GM23338 (cell line): ENCODE measurements at regions not wholly inside any gene's neighbourhood (a gene's known extent, or its start where the extent isn't known, plus 50 kb on each side); places are given as distances from the start of the nearest gene placed in this dataset.

Experiments used
- ATAC-seq: fragments of 200-7000 bp; cut with Tn5 transposase; 3 replicates; pipeline ENCODE4 v1.9.1; 2020
- DNase-seq: peaks from one replicate; pipeline ENCODE4 v3.0.0-alpha.2; 2015; ENCODE audit warnings: low spot score
- H2AFZ ChIP-seq: fragments of 200-600 bp; sonication (generic); 2 replicates; pipeline ENCODE4 v1.8.0; 2016; ENCODE audit warnings: antibody characterized with exemption, mild to moderate bottlenecking, moderate library complexity
- H3F3A ChIP-seq: fragments of 200-600 bp; sonication (generic); replicated peaks from 2 replicates; pipeline ENCODE4 v1.8.0; 2017; ENCODE audit warnings: antibody characterized with exemption, mixed run types, low read depth
- H3K27ac ChIP-seq: fragments of 200-600 bp; sonication (generic); 2 replicates; pipeline ENCODE4 v1.6.1; 2016; ENCODE audit warnings: low read depth
- H3K27me3 ChIP-seq: fragments of 200-600 bp; sonication (generic); 2 replicates; pipeline ENCODE4 v1.8.0; 2016; ENCODE audit warnings: mild to moderate bottlenecking, mixed run types, moderate library complexity; ENCODE audit not compliant: insufficient read depth
- H3K36me3 ChIP-seq: fragments of 200-600 bp; sonication (generic); 2 replicates; pipeline ENCODE4 v1.8.0; 2016; ENCODE audit warnings: mild to moderate bottlenecking; ENCODE audit not compliant: insufficient read depth
- H3K4me1 ChIP-seq: fragments of 200-600 bp; sonication (generic); 2 replicates; pipeline ENCODE4 v1.8.0; 2016; ENCODE audit warnings: mild to moderate bottlenecking, moderate library complexity; ENCODE audit not compliant: insufficient read depth
- H3K4me2 ChIP-seq: fragments of 200-600 bp; sonication (generic); 2 replicates; pipeline ENCODE4 v1.7.1; 2017; ENCODE audit warnings: mixed run types
- H3K4me3 ChIP-seq: fragments of 200-600 bp; sonication (generic); 2 replicates; pipeline ENCODE4 v1.6.1; 2016; ENCODE audit warnings: mixed run types
- H3K79me2 ChIP-seq: fragments of 200-600 bp; sonication (generic); replicated peaks from 2 replicates; pipeline ENCODE4 v1.8.0; 2017; ENCODE audit warnings: mild to moderate bottlenecking; ENCODE audit not compliant: insufficient read depth
- H3K9me2 ChIP-seq: fragments of 200-600 bp; sonication (generic); 2 replicates; pipeline ENCODE4 v1.8.0; 2017; ENCODE audit not compliant: insufficient read depth
- H4K20me1 ChIP-seq: fragments of 200-600 bp; sonication (generic); replicated peaks from 2 replicates; pipeline ENCODE4 v1.8.0; 2017; ENCODE audit warnings: mild to moderate bottlenecking; ENCODE audit not compliant: insufficient read depth
- H3K27ac Mint-ChIP-seq: 2 replicates; pipeline ENCODE4 v1.8.0; 2020; ENCODE audit warnings: inconsistent platforms, mild to moderate bottlenecking, moderate library complexity, mixed read lengths
- H3K27me3 Mint-ChIP-seq: 3 replicates; pipeline ENCODE4 v1.8.0; 2022; ENCODE audit warnings: low read depth, mild to moderate bottlenecking, moderate library complexity, mixed read lengths, inconsistent platforms; ENCODE audit not compliant: insufficient read depth, poor library complexity
- H3K36me3 Mint-ChIP-seq: 3 replicates; pipeline ENCODE4 v1.8.0; 2021; ENCODE audit warnings: low read depth, mild to moderate bottlenecking, inconsistent platforms, moderate library complexity, mixed read lengths
- H3K4me1 Mint-ChIP-seq: 3 replicates; pipeline ENCODE4 v1.8.0; 2020; ENCODE audit warnings: mild to moderate bottlenecking, inconsistent platforms, mixed read lengths
- H3K4me3 Mint-ChIP-seq: 3 replicates; pipeline ENCODE4 v1.8.0; 2021; ENCODE audit warnings: moderate library complexity, mild to moderate bottlenecking, inconsistent platforms, mixed read lengths
- H3K9me3 Mint-ChIP-seq: 3 replicates; pipeline ENCODE4 v1.8.0; 2020; ENCODE audit warnings: moderate library complexity, mild to moderate bottlenecking, inconsistent platforms, mixed read lengths
- CREB1 ChIP-seq: fragments of 250-450 bp; sonication (Bioruptor Pico); IDR thresholded peaks from 2 replicates; pipeline ENCODE4 v1.5.0; 2020; ENCODE audit warnings: low read depth, mild to moderate bottlenecking, moderate library complexity
- EZH2phosphoT487 ChIP-seq: fragments of 200-600 bp; sonication (generic); IDR thresholded peaks from one replicate; pipeline ENCODE4 v1.8.1; 2018; ENCODE audit warnings: antibody characterized with exemption; ENCODE audit not compliant: unreplicated experiment
- JUNB ChIP-seq: IDR thresholded peaks from one replicate; pipeline ENCODE4 v1.6.1; 2016; ENCODE audit warnings: antibody characterized with exemption; ENCODE audit not compliant: unreplicated experiment
- NANOG ChIP-seq: IDR thresholded peaks from 2 replicates; pipeline ENCODE4 v1.6.1; 2016; ENCODE audit warnings: antibody characterized with exemption, borderline replicate concordance
- POLR2AphosphoS5 ChIP-seq: IDR thresholded peaks from 2 replicates; pipeline ENCODE4 v1.6.1; 2016; ENCODE audit warnings: antibody characterized with exemption, low read depth
- STAT1 ChIP-seq: IDR thresholded peaks from one replicate; pipeline ENCODE4 v1.6.1; 2016; ENCODE audit warnings: antibody characterized with exemption; ENCODE audit not compliant: unreplicated experiment
- ZNF114 ChIP-seq: fragments of 250-450 bp; sonication (Bioruptor Pico); IDR thresholded peaks from 2 replicates; pipeline ENCODE4 v1.5.0; 2020; ENCODE audit warnings: mild to moderate bottlenecking, moderate library complexity
- ZNF331 ChIP-seq: fragments of 250-450 bp; sonication (Bioruptor Pico); IDR thresholded peaks from 2 replicates; pipeline ENCODE4 v1.5.0; 2020; ENCODE audit warnings: low read depth, mild to moderate bottlenecking, moderate library complexity
- TF ChIP-seq, protein P1 (sequence below), 2 experiments: fragments of 200-600 bp in 1 of 2; sonication (generic) in 1 of 2; conservative IDR thresholded peaks; 2 replicates each; pipeline versions ENCODE4 v1.5.1 to v1.6.1; 2016 to 2017; ENCODE audit warnings: antibody characterized with exemption in 2 of 2, low read depth in 2 of 2, mild to moderate bottlenecking in 2 of 2, moderate library complexity in 1 of 2
- TF ChIP-seq, protein P2 (sequence below): IDR thresholded peaks from one replicate; pipeline ENCODE4 v1.6.1; 2018; ENCODE audit warnings: antibody characterized with exemption; ENCODE audit not compliant: unreplicated experiment

DNA sequence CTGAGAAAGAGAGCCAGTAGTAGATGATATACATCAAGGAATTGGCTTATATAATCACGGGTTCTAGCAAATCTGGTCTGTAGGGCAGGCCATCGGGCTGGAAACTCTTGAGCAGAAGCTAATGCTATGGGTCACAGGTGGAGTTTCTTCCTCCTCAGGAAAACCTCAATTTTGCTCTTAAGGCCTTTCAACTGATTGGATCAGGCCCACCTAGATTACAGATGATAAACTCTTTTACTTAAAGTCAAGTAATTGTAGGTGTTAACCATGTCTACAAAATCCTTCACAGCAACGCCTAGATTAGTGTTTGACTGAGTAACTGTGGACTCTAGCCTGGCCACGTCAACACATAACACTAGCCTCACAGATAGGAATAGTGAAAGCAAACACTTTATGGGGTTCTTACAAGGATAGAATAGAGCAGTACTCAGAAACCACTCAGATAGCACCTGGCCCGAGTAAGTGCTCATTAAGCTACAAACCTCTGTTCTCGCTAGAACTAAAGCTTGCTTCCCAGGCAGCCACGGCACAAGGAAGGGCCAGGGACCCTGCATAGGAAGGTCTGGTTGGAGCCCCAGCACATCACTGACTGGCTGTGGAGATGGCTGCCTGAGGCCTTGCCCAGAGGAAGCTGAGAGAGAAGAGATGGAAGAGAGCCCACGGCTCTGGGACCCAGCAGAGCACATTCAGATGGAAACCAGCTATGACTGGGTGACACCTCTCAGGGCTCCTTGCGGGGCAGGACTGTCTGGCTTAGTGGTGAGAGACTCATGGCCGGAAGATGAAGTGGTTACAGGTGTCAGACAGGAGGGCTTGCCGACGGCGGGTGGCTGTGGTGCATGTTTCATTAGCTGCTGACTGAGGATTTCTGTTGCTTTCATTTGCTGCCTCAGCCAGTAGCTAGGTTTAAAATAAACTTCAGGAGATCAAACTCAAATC, 202.5 kb upstream of the TLE3 start:
- Mint-ChIP-seq H3K36me3 (no peaks in the 10 kb centered on the region), H3K27ac (no peak overlapping the region)
- no peak for ATAC-seq

DNA sequence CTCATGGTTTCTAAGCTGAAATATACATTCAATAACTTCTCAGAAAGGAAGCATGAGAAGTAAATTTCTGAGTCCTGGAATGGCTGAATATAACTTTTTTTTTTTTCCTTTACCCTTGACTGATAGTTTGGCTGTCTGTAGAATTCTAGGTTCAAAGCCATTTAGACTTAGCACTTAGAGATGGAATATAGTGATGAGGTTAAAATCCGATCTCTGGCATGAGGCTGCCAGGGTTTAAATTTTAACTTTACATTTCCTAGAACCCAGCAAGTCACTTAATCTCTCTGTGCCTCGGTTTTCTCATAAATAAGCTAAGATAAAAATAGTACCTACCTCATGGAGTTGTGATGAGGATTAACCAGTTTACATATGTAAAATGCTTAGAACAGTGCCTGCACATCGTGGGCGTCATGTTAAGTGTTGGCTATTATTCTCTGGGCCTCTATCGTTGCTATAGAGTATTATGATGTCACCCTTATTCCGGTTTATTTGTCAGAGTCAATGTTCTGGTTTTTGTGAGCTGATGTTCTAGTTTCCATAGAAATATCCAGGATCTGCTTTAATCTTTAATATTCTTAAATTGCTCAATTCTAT, 199.8 kb upstream of the TLE3 start:
- no peak overlapping the region for H3K27ac Mint-ChIP-seq
- no peaks in the 10 kb centered on the region for H3F3A ChIP-seq
- ATAC-seq: no peak
- TF ChIP-seq ZNF331 (CRISPR knock-in tag) (no peak), CREB1 (CRISPR knock-in tag) (no peak), POLR2AphosphoS5 (no peak), ZNF114 (CRISPR knock-in tag) (no peak), JUNB (no peak), EZH2phosphoT487 (no peak), STAT1 (no peak), NANOG (no peak)
- TF ChIP-seq, protein P1, sequence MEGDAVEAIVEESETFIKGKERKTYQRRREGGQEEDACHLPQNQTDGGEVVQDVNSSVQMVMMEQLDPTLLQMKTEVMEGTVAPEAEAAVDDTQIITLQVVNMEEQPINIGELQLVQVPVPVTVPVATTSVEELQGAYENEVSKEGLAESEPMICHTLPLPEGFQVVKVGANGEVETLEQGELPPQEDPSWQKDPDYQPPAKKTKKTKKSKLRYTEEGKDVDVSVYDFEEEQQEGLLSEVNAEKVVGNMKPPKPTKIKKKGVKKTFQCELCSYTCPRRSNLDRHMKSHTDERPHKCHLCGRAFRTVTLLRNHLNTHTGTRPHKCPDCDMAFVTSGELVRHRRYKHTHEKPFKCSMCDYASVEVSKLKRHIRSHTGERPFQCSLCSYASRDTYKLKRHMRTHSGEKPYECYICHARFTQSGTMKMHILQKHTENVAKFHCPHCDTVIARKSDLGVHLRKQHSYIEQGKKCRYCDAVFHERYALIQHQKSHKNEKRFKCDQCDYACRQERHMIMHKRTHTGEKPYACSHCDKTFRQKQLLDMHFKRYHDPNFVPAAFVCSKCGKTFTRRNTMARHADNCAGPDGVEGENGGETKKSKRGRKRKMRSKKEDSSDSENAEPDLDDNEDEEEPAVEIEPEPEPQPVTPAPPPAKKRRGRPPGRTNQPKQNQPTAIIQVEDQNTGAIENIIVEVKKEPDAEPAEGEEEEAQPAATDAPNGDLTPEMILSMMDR (conservative IDR thresholded peaks at IDR 0.05; ENCODE audit: low read depth in 2 of 2): no peak
- TF ChIP-seq, protein P2, sequence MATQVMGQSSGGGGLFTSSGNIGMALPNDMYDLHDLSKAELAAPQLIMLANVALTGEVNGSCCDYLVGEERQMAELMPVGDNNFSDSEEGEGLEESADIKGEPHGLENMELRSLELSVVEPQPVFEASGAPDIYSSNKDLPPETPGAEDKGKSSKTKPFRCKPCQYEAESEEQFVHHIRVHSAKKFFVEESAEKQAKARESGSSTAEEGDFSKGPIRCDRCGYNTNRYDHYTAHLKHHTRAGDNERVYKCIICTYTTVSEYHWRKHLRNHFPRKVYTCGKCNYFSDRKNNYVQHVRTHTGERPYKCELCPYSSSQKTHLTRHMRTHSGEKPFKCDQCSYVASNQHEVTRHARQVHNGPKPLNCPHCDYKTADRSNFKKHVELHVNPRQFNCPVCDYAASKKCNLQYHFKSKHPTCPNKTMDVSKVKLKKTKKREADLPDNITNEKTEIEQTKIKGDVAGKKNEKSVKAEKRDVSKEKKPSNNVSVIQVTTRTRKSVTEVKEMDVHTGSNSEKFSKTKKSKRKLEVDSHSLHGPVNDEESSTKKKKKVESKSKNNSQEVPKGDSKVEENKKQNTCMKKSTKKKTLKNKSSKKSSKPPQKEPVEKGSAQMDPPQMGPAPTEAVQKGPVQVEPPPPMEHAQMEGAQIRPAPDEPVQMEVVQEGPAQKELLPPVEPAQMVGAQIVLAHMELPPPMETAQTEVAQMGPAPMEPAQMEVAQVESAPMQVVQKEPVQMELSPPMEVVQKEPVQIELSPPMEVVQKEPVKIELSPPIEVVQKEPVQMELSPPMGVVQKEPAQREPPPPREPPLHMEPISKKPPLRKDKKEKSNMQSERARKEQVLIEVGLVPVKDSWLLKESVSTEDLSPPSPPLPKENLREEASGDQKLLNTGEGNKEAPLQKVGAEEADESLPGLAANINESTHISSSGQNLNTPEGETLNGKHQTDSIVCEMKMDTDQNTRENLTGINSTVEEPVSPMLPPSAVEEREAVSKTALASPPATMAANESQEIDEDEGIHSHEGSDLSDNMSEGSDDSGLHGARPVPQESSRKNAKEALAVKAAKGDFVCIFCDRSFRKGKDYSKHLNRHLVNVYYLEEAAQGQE: no peak

More for the DNA sequence above, 202.5 kb upstream of the TLE3 start:
- peaks cover 6% of the 10 kb centered on the region; the same call in 1 of the 2 replicates for H3K9me2 ChIP-seq
- H3K9me3 Mint-ChIP-seq: no peaks in the 10 kb centered on the region; the same call in 2 of the 3 replicates
- no peaks in the 10 kb centered on the region for H3F3A ChIP-seq
- no peak overlapping the region for H3K27ac ChIP-seq
- H3K4me3 ChIP-seq: no peak overlapping the region
- no peak overlapping the region for H3K4me2 ChIP-seq
- no peak overlapping the region for H3K4me3 Mint-ChIP-seq
- H3K4me1 ChIP-seq: no peaks in the 10 kb centered on the region
- H3K27me3 Mint-ChIP-seq: no peaks in the 10 kb centered on the region
- H3K27me3 ChIP-seq: no peaks in the 10 kb centered on the region
- no peak overlapping the region for H2AFZ ChIP-seq
- H3K4me1 Mint-ChIP-seq: no peaks in the 10 kb centered on the region
- H3K79me2 ChIP-seq: no peaks in the 10 kb centered on the region
- H3K36me3 ChIP-seq: no peaks in the 10 kb centered on the region
- no peak for DNase-seq
- no peaks in the 10 kb centered on the region for H4K20me1 ChIP-seq
- TF ChIP-seq, protein P2: no peak
- TF ChIP-seq POLR2AphosphoS5: no peak
- TF ChIP-seq NANOG: no peak
- TF ChIP-seq JUNB: no peak
- TF ChIP-seq ZNF114 (CRISPR knock-in tag): no peak
- TF ChIP-seq CREB1 (CRISPR knock-in tag): no peak
- TF ChIP-seq ZNF331 (CRISPR knock-in tag): no peak

More for the DNA sequence above, 199.8 kb upstream of the TLE3 start:
- DNase-seq: no peak
- no peaks in the 10 kb centered on the region for H3K4me1 Mint-ChIP-seq
- H3K4me3 Mint-ChIP-seq: no peak overlapping the region
- H3K27me3 Mint-ChIP-seq: no peaks in the 10 kb centered on the region
- Histone ChIP-seq H3K36me3 (no peaks in the 10 kb centered on the region), H3K4me1 (no peaks in the 10 kb centered on the region), H3K9me2 (no peaks in the 10 kb centered on the region), H3K4me3 (no peak overlapping the region), H3K27ac (no peak overlapping the region), H3K27me3 (no peaks in the 10 kb centered on the region), H4K20me1 (no peaks in the 10 kb centered on the region), H3K4me2 (no peak overlapping the region), H3K79me2 (no peaks in the 10 kb centered on the region), H2AFZ (no peak overlapping the region)
- H3K36me3 Mint-ChIP-seq: no peaks in the 10 kb centered on the region
- H3K9me3 Mint-ChIP-seq: no peaks in the 10 kb centered on the region; the same call in 2 of the 3 replicates
